HuH-7 (cell line): ENCODE measurements at regions not wholly inside any gene's neighbourhood (a gene's known extent, or its start where the extent isn't known, plus 50 kb on each side); places are given as distances from the start of the nearest gene placed in this dataset.
"Not testable (repeated sequence)": the region's sequence is repeated elsewhere in the genome, so short reads cannot be mapped to it uniquely, and the experiment has no call there.

Experiments
- DNase-seq: peaks from one replicate; pipeline ENCODE4 v3.0.0; 2011; ENCODE audit warnings: low spot score

- no peak for DNase-seq
Measured at GRCh38 chrX:73390628-73391567, 56.0 kb upstream of the CDX4 start.

- DNase-seq, result no peak
Measured at GRCh38 chrX:73366696-73367095, 80.2 kb upstream of the CDX4 start.

GRCh38 chrX:73357294-73357693 is 89.6 kb upstream of the CDX4 start:
- DNase-seq, result not testable (repeated sequence)

DNA sequence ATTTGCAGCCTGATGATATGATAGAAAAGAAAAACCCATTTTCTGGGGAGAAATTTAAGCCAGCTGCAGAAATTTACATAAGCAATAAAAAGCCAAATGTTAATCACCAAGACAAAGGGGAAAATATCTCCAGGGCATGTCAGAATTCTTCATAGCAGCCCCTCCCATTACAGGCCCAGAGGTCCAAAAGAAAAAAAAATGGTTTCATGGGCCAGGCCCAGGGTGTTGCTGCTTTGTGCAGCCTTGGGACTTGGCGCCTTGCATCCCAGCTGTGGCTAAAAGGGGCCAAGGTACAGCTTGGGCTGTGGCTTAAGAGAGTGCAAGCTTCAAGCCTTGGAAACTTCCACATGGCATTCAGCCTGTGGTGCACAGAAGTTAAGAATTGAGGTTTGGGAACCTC is 97.9 kb upstream of the CDX4 start:
- no peak for DNase-seq

DNA sequence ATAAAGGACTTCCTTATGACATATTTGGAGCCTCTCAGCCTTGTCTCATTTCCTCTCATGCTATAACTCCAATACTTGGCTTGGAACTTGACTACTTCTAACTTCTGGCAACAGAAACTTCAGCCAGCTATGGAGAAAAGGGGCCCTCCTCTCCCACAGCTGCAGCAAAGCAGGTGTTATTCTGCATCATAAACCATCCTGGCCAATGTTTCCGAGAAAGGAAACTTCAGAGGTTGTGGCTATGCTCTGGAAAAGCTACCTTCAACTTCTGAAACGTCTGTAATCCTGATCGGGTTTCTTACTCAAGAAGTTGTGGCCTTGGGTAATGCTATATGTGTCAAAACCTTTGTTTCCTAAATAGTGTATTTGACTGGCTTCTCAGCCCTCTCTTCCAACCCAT is 109.5 kb upstream of the CDX4 start:
- DNase-seq, result no peak

- peak; percentile 9 for DNase-seq
Measured at GRCh38 chrX:73289039-73289438, 74.4 kb upstream of the NAP1L2 start.

DNA sequence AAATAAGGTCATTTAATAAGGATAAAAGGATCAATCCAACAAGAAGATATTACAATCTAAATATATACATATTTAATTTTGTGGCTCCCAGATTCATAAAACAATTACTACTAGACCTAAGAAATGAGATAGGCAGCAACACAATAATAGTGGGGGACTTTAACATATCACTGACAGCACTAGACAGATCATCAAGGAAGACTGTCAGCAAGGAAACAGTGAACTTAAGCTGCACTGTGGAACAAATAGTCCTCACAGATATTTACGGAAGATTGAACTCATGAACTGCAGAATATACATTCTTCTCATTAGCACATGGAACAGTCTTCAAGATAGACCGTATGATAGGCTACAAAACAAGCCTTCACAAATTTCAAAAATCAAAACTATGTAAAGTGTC is 56.1 kb upstream of the NAP1L2 start:
- no peak for DNase-seq

DNA sequence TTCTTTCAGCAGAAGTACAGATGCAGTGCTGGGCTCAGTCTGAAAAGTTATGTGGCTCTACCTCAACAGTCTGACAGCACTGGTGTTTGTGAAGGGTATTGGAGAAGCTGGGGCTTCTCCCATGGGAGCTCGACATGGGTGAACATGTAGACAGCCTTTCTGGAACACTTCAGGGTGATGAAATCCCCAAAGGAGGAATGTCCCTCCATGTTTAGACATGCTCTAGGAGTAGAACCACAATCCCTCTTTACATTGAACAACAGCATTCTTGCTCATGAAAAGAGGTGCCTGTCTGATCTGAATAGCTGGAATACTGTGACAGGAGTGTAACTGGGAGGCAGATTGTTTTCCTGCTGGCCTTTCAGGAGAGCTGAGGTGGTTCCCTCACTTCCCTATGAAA is 53.8 kb upstream of the NAP1L2 start:
- no peak for DNase-seq

DNA sequence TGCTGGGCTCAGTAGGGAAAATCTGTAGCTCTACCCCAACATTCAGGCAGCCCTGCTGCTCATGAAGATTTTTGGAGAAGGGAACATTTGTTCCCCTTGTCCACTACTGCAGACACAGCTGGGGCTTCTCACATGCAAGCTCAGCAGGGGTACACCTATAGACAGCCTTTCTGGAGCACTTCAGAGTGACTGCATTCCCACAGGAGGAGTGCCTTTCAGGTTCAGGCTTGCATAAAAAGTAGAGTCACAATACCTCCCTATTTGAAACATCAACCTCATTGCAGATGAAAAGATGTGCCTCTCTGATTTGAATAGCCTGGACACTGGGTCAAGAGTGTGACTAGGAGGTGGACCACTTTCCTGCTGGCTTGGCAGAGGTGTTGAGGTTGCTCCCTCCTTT is 53.3 kb upstream of the NAP1L2 start:
- no peak for DNase-seq

DNA sequence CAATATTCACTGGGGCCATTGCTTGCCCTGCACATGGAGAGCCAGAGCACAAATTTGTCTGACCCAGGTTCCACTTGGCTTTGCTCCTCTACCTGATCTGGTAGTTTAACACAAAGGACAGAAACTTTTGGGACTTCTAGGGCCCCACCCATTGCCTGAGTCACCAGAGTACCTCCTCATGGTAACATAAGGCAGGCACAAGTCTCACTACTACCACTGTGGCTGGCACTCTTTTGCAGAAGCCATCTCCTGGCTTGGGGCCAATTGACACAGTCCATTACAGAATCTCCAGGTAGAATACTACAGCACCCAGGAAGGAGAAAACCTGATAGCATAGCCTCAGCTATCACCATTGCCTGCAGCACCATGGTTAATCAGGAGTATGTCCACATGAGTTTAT is 52.6 kb upstream of the NAP1L2 start:
- DNase-seq, result no peak

DNA sequence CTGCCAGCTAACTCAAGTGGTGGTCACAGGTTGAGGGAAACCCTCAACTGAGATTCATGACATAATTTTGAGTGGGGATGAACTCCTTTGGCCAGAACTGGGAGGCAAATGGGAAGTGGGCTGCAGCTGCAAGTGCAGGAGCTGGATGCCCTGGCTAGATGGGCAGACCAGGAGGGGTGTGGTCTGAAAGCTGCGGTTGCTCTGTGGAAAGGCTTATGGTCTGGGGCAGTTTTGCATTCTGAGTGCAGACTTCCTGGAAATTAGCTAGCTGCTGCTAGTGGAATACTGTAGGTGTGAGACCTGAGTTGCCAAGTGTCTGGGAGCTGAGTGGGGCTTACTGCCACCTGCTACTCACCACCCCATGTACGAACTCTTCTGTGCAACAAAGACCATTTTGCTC is 52.1 kb upstream of the NAP1L2 start:
- no peak for DNase-seq
